ENCODE measurements at regions not wholly inside any gene's neighbourhood (a gene's known extent, or its start where the extent isn't known, plus 50 kb on each side); places are given as distances from the start of the nearest gene placed in this dataset.
"Not testable (repeated sequence)": the region's sequence is repeated elsewhere in the genome, so short reads cannot be mapped to it uniquely, and the experiment has no call there.

DNA sequence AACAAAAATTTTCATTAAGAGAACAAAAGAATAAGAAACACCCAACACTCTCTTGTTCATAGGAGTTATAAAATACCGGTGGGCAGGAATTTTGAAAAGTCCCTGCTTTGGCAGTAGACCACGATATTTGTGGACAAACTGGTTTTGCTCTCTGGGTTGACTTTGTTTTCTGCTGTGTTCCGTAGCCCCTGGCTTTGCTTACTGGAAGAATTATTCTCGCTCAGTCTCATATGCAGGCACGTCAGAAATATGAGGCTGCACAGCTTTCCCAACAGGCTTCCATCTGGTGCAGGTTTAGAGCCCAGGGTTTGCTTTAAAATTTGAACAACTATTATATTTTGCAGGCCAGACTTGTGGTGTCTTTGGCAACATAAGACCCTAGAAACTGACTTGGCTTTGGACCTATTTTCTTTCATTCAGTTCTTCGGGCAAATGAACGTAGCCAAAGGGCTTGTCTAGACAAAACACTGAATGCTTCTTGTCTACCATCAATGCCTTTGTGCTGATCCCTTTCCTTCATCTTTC, 2012.6 kb downstream of the PCDH9 start:
- H3K9ac ChIP-seq: no peak overlapping the region
- no peaks in the 10 kb centered on the region for H3K27me3 ChIP-seq (ENCODE audit: control insufficient read depth, insufficient read depth, low read length)
- no peaks in the 10 kb centered on the region for H3K9me3 ChIP-seq (ENCODE audit: control insufficient read depth, low read length)
- TF ChIP-seq, protein P1, sequence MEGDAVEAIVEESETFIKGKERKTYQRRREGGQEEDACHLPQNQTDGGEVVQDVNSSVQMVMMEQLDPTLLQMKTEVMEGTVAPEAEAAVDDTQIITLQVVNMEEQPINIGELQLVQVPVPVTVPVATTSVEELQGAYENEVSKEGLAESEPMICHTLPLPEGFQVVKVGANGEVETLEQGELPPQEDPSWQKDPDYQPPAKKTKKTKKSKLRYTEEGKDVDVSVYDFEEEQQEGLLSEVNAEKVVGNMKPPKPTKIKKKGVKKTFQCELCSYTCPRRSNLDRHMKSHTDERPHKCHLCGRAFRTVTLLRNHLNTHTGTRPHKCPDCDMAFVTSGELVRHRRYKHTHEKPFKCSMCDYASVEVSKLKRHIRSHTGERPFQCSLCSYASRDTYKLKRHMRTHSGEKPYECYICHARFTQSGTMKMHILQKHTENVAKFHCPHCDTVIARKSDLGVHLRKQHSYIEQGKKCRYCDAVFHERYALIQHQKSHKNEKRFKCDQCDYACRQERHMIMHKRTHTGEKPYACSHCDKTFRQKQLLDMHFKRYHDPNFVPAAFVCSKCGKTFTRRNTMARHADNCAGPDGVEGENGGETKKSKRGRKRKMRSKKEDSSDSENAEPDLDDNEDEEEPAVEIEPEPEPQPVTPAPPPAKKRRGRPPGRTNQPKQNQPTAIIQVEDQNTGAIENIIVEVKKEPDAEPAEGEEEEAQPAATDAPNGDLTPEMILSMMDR (IDR thresholded peaks at IDR 0.05): no peak
- H3K4me2 ChIP-seq (ENCODE audit: low read length): no peak overlapping the region
- no peak overlapping the region for H3K4me3 ChIP-seq (ENCODE audit: low read depth, low read length)
- no peak overlapping the region for H2AFZ ChIP-seq
- H3K4me1 ChIP-seq: no peaks in the 10 kb centered on the region
- H3K79me2 ChIP-seq: no peaks in the 10 kb centered on the region
- no peak overlapping the region for H3K27ac ChIP-seq
- H3K36me3 ChIP-seq (ENCODE audit: control insufficient read depth, insufficient read depth, low read length): no peaks in the 10 kb centered on the region

GRCh38 chr13:65202845-65203244, 2027.3 kb downstream of the PCDH9 start:
- not testable (repeated sequence) for H2AFZ ChIP-seq; H3K79me2 ChIP-seq; H3K36me3 ChIP-seq (ENCODE audit: control insufficient read depth, insufficient read depth, low read length); H3K4me3 ChIP-seq (ENCODE audit: low read depth, low read length); H3K9ac ChIP-seq; H3K9me3 ChIP-seq (ENCODE audit: control insufficient read depth, low read length); H3K4me2 ChIP-seq (ENCODE audit: low read length); H3K27ac ChIP-seq; H3K27me3 ChIP-seq (ENCODE audit: control insufficient read depth, insufficient read depth, low read length); H3K4me1 ChIP-seq

DNA sequence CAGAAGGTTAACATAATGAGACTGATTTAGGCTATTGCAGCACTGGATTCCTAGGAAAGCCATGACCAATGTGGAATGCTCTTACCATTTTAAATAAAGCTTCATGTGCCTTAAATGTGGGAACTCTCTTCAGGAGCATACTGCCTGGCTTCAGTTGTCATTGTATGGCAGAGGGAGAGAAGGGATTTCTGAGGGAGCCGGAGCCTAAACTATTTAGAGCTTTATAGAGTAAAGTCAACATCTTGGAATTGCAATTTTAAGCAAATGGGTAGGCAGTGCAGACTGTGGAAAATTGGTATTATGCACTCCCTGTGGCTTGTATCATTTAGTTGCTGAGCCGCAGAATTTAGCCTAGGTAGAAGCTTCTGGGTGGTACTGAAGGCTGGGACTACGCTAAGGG, 2041.4 kb downstream of the PCDH9 start:
- no peak overlapping the region for H3K4me3 ChIP-seq (ENCODE audit: low read depth, low read length)
- TF ChIP-seq, protein P1 (IDR thresholded peaks at IDR 0.05): no peak
- no peaks in the 10 kb centered on the region for H3K4me1 ChIP-seq
- H3K9ac ChIP-seq: no peak overlapping the region
- no peak overlapping the region for H2AFZ ChIP-seq
- no peaks in the 10 kb centered on the region for H3K27me3 ChIP-seq (ENCODE audit: control insufficient read depth, insufficient read depth, low read length)
- no peak overlapping the region for H3K4me2 ChIP-seq (ENCODE audit: low read length)
- no peak overlapping the region for H3K27ac ChIP-seq
- no peaks in the 10 kb centered on the region for H3K79me2 ChIP-seq
- no peaks in the 10 kb centered on the region for H3K36me3 ChIP-seq (ENCODE audit: control insufficient read depth, insufficient read depth, low read length)
- no peaks in the 10 kb centered on the region for H3K9me3 ChIP-seq (ENCODE audit: control insufficient read depth, low read length)

- Histone ChIP-seq H3K27me3 (ENCODE audit: control insufficient read depth, insufficient read depth, low read length) (no peaks in the 10 kb centered on the region), H3K9ac (no peak overlapping the region), H3K4me2 (ENCODE audit: low read length) (no peak overlapping the region), H3K4me1 (no peaks in the 10 kb centered on the region), H3K79me2 (no peaks in the 10 kb centered on the region), H3K36me3 (ENCODE audit: control insufficient read depth, insufficient read depth, low read length) (no peaks in the 10 kb centered on the region), H3K27ac (no peak overlapping the region), H3K4me3 (ENCODE audit: low read depth, low read length) (no peak overlapping the region), H3K9me3 (ENCODE audit: control insufficient read depth, low read length) (no peaks in the 10 kb centered on the region), H2AFZ (no peak overlapping the region)
- TF ChIP-seq, protein P1 (IDR thresholded peaks at IDR 0.05): no peak
These were observed 2062.1 kb downstream of the PCDH9 start for GRCh38 chr13:65168026-65168425.

DNA sequence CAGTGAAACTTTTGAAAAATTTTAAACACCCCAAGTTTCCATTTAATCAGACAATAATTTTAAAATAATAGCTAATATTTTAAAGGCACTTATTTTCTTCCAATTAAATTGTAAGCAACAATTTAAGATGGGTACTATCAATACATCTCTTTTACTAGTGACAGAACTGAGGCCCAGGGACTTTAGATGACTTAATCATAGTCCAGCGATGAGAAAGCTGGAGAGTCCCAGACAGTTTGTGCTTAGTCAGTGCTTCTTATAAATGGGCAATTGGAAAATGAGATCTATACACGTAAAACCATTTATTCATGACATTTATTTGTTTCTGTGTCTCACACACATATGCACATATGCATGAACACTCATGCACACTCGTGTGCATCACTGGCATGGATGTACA, 2063.5 kb downstream of the PCDH9 start:
- Histone ChIP-seq H2AFZ (no peak overlapping the region), H3K9me3 (ENCODE audit: control insufficient read depth, low read length) (no peaks in the 10 kb centered on the region), H3K27ac (no peak overlapping the region)

More for the DNA sequence above, 2063.5 kb downstream of the PCDH9 start:
- Histone ChIP-seq H3K79me2 (no peaks in the 10 kb centered on the region), H3K36me3 (ENCODE audit: control insufficient read depth, insufficient read depth, low read length) (no peaks in the 10 kb centered on the region), H3K4me1 (no peaks in the 10 kb centered on the region), H3K9ac (no peak overlapping the region), H3K4me3 (ENCODE audit: low read depth, low read length) (no peak overlapping the region), H3K4me2 (ENCODE audit: low read length) (no peak overlapping the region), H3K27me3 (ENCODE audit: control insufficient read depth, insufficient read depth, low read length) (no peaks in the 10 kb centered on the region)
- TF ChIP-seq, protein P1 (IDR thresholded peaks at IDR 0.05): no peak

Data from parathyroid adenoma (tissue), 2 donors.